ENCODE measurements at regions not wholly inside any gene's neighbourhood (a gene's known extent, or its start where the extent isn't known, plus 50 kb on each side); places are given as distances from the start of the nearest gene placed in this dataset.

GRCh38 chr10:8255301-8255700 is 200.8 kb downstream of the GATA3 start:
- TF ChIP-seq CTCF (IDR thresholded peaks at IDR 0.05; ENCODE audit: insufficient read depth, low read length) (no peak), POLR2AphosphoS5 (IDR thresholded peaks at IDR 0.05; ENCODE audit: low read depth) (no peak)

Data from HL-60 (cell line).